Esophagus muscularis mucosa (tissue), 4 donors: ENCODE measurements at regions not wholly inside any gene's neighbourhood (a gene's known extent, or its start where the extent isn't known, plus 50 kb on each side); places are given as distances from the start of the nearest gene placed in this dataset.
A peak's percentile ranks its signal among the peaks of the same experiment; 100 is the strongest.

ENCODE experiments used
- DNase-seq: peaks from one replicate; pipeline ENCODE4 v3.0.0-alpha.2; 2017; ENCODE audit errors: extremely low spot score
- H3K27ac ChIP-seq, 4 donors: fragments of 200-600 bp; sonication (generic); replicated peaks in 1 of 4; 1 replicate in 3 of 4; 2 replicates in 1 of 4; pipeline ENCODE4 v1.5.1; 2016 to 2019; ENCODE audit warnings: mild to moderate bottlenecking in 1 of 4
- H3K27me3 ChIP-seq, 4 donors: fragments of 200-600 bp; sonication (generic); one replicate each; pipeline versions ENCODE4 v1.5.1 to v1.6.0; 2016 to 2019
- H3K36me3 ChIP-seq, 4 donors: fragments of 200-600 bp; sonication (generic); one replicate each; pipeline ENCODE4 v1.5.1; 2016 to 2019
- H3K4me1 ChIP-seq, 4 donors: fragments of 200-600 bp; sonication (generic); one replicate each; pipeline ENCODE4 v1.5.1; 2016 to 2019
- H3K4me3 ChIP-seq, 4 donors: fragments of 200-600 bp; sonication (generic); 1 replicate in 2 of 4; 2 replicates in 2 of 4; pipeline ENCODE4 v1.5.1; 2016 to 2019; ENCODE audit warnings: mild to moderate bottlenecking in 4 of 4, moderate library complexity in 1 of 4
- H3K9me3 ChIP-seq, 4 donors: fragments of 200-600 bp; sonication (generic); 1 replicate in 3 of 4; 2 replicates in 1 of 4; pipeline ENCODE4 v1.5.1; 2016 to 2019
- CTCF ChIP-seq, 3 experiments: fragments of 200-600 bp in 2 of 3; fragments of 450-650 bp in 1 of 3; sonication (generic) in 2 of 3; IDR thresholded peaks; one replicate each; pipeline ENCODE4 v1.5.1; 2017 to 2019; ENCODE audit warnings: antibody characterized with exemption in 3 of 3, mild to moderate bottlenecking in 2 of 3, moderate library complexity in 1 of 3
- EP300 ChIP-seq: sonication (generic); formaldehyde crosslinking; IDR thresholded peaks from one replicate; pipeline ENCODE4 v1.6.1; 2017; ENCODE audit warnings: antibody characterized with exemption
- POLR2A ChIP-seq: fragments of 450-650 bp; IDR thresholded peaks from one replicate; pipeline ENCODE4 v1.6.1; 2017; ENCODE audit warnings: antibody characterized with exemption, moderate library complexity, mild to moderate bottlenecking, low read depth
- POLR2AphosphoS5 ChIP-seq, 2 donors: sonication (generic); formaldehyde crosslinking; IDR thresholded peaks; one replicate each; pipeline ENCODE4 v1.6.1; 2017; ENCODE audit warnings: antibody characterized with exemption in 2 of 2
- WGBS: methylation state at CpG from one replicate; pipeline ENCODE4 v1.1.5; 2018; 5-methylcytosine and 5-hydroxymethylcytosine counted together
- intact Hi-C: fragments of 100-400 bp; cut with DNase I; formaldehyde crosslinking; loops from one replicate; pipeline ENCODE4 v1.15.1; 2023

GRCh38 chr16:6898896-6899295 is 433.7 kb upstream of the RBFOX1 start:
- no peak for TF ChIP-seq POLR2A
- no peak for TF ChIP-seq POLR2AphosphoS5 (IDR thresholded peaks at IDR 0.05)
- no peak for TF ChIP-seq CTCF (IDR thresholded peaks at IDR 0.05)
- no peak for TF ChIP-seq EP300
- H3K4me3 ChIP-seq = no peak overlapping the region
- DNase-seq = no peak
- H3K27ac ChIP-seq = no peak overlapping the region
- intact Hi-C loops = no loop called here
- WGBS = 82% methylated on average over 10 of the region's 10 CpGs
- H3K4me1 ChIP-seq = no peaks in the 10 kb centered on the region
- no peaks in the 10 kb centered on the region for H3K36me3 ChIP-seq
- H3K27me3 ChIP-seq = peaks cover 0 to 4% (median 0%) of the 10 kb centered on the region in 4 donors
- no peaks in the 10 kb centered on the region for H3K9me3 ChIP-seq

DNA sequence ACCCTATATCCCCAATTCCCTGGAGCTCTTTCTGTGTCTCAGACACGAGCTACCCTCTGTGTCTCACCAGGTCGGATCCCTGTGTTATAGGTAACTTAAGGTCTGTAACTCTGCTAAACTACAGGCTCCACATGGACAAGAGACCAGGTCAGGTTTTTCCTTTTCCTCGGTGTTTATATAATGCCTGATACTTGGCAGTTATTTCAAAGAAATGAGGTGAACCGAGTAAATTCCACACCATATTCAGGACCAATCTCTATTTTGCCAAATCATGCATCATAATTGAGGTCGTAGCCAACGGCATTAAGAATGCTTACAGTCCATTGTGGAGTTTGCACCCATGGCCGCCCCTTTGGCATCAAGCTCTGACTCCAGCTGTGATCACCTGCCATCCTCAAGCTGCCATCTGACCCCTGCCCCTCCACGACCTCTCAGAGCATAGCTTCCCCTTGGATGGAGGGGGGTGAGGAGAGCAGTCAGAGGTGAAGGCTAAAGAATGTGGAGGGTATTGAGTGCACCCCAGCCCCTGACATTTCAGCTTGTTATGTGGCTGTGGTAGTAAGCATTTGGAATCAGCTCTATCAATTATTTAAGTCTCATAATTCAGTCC is 434.7 kb upstream of the RBFOX1 start:
- no peaks in the 10 kb centered on the region for H3K9me3 ChIP-seq
- H3K4me3 ChIP-seq = no peak overlapping the region
- intact Hi-C loops = no loop called here
- no peak overlapping the region for H3K27ac ChIP-seq
- no peaks in the 10 kb centered on the region for H3K27me3 ChIP-seq
- H3K36me3 ChIP-seq = no peaks in the 10 kb centered on the region
- no peak for TF ChIP-seq EP300
- no peak for TF ChIP-seq CTCF (IDR thresholded peaks at IDR 0.05)
- TF ChIP-seq POLR2A = no peak
- no peak for TF ChIP-seq POLR2AphosphoS5 (IDR thresholded peaks at IDR 0.05)
- no peak for DNase-seq
- no peaks in the 10 kb centered on the region for H3K4me1 ChIP-seq
- 52% methylated on average over 8 of the region's 8 CpGs for WGBS

DNA sequence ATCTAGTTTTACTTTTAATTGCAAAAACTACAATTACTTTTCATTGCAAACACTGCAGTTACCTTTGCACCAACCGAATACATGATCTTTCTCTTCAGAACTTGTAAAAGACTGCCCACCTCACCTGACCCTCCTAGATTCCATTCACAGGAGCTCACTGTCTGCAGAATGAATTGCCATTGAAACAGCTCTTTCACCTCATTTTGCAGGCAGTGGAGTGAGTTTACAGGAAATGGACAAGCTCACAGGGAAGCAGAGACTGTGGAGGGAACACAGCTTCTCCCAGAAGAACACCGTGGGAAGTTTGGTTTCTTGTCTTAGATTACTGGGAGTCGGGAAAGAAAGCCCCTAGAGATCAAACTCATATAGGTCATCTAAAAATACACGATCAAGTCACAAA is 439.7 kb upstream of the RBFOX1 start:
- WGBS = 46% methylated on average over 4 of the region's 4 CpGs
- Histone ChIP-seq H3K9me3 (no peaks in the 10 kb centered on the region), H3K27me3 (no peaks in the 10 kb centered on the region), H3K4me1 (no peaks in the 10 kb centered on the region), H3K36me3 (no peaks in the 10 kb centered on the region), H3K27ac (no peak overlapping the region), H3K4me3 (no peak overlapping the region)
- TF ChIP-seq POLR2A (no peak), CTCF (IDR thresholded peaks at IDR 0.05) (no peak), EP300 (no peak), POLR2AphosphoS5 (IDR thresholded peaks at IDR 0.05) (no peak)
- intact Hi-C loops = no loop called here
- peak; percentile 42 for DNase-seq

- Histone ChIP-seq H3K27me3 (no peaks in the 10 kb centered on the region), H3K36me3 (no peaks in the 10 kb centered on the region), H3K27ac (no peak overlapping the region), H3K4me3 (no peak overlapping the region), H3K9me3 (no peaks in the 10 kb centered on the region), H3K4me1 (no peaks in the 10 kb centered on the region)
- WGBS = 53% methylated on average over 2 of the region's 2 CpGs
- peak; percentile 74 for DNase-seq
- intact Hi-C loops = no loop called here
- no peak for TF ChIP-seq POLR2A
- TF ChIP-seq POLR2AphosphoS5 (IDR thresholded peaks at IDR 0.05) = no peak
- TF ChIP-seq EP300 = no peak
- TF ChIP-seq CTCF (IDR thresholded peaks at IDR 0.05) = no peak
Observed at GRCh38 chr16:6891496-6891895, 441.1 kb upstream of the RBFOX1 start.

GRCh38 chr16:6888531-6888930 is 444.1 kb upstream of the RBFOX1 start:
- WGBS = 72% methylated on average over 2 of the region's 2 CpGs
- Histone ChIP-seq H3K4me3 (no peak overlapping the region), H3K27me3 (no peaks in the 10 kb centered on the region), H3K4me1 (no peaks in the 10 kb centered on the region), H3K27ac (no peak overlapping the region), H3K9me3 (no peaks in the 10 kb centered on the region), H3K36me3 (no peaks in the 10 kb centered on the region)
- intact Hi-C loops = no loop called here
- no peak for DNase-seq
- no peak for TF ChIP-seq CTCF (IDR thresholded peaks at IDR 0.05)
- no peak for TF ChIP-seq EP300
- TF ChIP-seq POLR2AphosphoS5 (IDR thresholded peaks at IDR 0.05) = no peak
- no peak for TF ChIP-seq POLR2A
